GM12892 (cell line): ENCODE measurements at regions not wholly inside any gene's neighbourhood (a gene's known extent, or its start where the extent isn't known, plus 50 kb on each side); places are given as distances from the start of the nearest gene placed in this dataset.

Source experiments
- POLR2A ChIP-seq: IDR thresholded peaks from 2 replicates; pipeline ENCODE4 v1.6.1; 2011; ENCODE audit warnings: low read depth, low read length, control low read depth
- POLR2AphosphoS5 ChIP-seq: IDR thresholded peaks from 2 replicates; pipeline ENCODE4 v1.6.1; 2011; ENCODE audit warnings: low read depth, low read length, control low read depth
- TAF1 ChIP-seq: IDR thresholded peaks from 2 replicates; pipeline ENCODE4 v1.6.1; 2011; ENCODE audit warnings: low read depth, mild to moderate bottlenecking, control low read depth, low read length, borderline replicate concordance

DNA sequence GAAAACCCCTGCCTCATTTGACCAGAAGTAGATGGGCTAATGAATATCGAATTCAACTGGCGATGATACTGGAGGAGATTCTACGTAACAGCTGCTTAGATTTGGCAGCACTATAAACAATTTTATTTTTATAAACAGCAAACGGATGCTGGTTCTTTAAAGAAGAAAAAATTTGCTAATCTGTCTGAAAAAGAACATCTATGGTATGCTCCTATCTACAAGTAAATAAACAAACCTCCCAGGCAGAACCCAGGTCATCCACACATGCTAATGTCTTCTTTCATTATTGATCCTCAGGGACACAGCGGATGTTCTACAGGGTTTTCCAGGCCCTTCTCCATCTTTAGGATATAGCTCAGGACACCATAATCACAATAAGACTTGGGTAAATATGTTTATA, 291.3 kb downstream of the ALDH8A1 start:
- TF ChIP-seq POLR2A: no peak
- TF ChIP-seq POLR2AphosphoS5: no peak
- TF ChIP-seq TAF1: no peak
